ENCODE measurements at regions not wholly inside any gene's neighbourhood (a gene's known extent, or its start where the extent isn't known, plus 50 kb on each side); places are given as distances from the start of the nearest gene placed in this dataset.

GRCh38 chr13:44153496-44153895, 220.1 kb upstream of the SERP2 start:
- POLR2A ChIA-PET: no interaction called here
- TF ChIP-seq CTCF (IDR thresholded peaks at IDR 0.05; ENCODE audit: control extremely low read depth, extremely low read depth, low read depth, missing control alignments): no peak
- no peak for DNase-seq (ENCODE audit: extremely low spot score)
- CTCF ChIA-PET: interaction anchor here (1.0 to 1.2 kb wide), 2 partner anchors 10 to 34 kb away, joined by 3 read pairs; no protein-coding TSS in a partner anchor

GRCh38 chr13:44155422-44156293, 218.0 kb upstream of the SERP2 start:
- no peak for TF ChIP-seq CTCF (IDR thresholded peaks at IDR 0.05; ENCODE audit: control extremely low read depth, extremely low read depth, low read depth, missing control alignments)
- POLR2A ChIA-PET: no interaction called here
- no peak for DNase-seq (ENCODE audit: extremely low spot score)
- CTCF ChIA-PET: interaction anchor here (1.7 kb wide), 1 partner anchor 11 kb away, joined by 6 read pairs; no protein-coding TSS in a partner anchor

- no peak for TF ChIP-seq CTCF (IDR thresholded peaks at IDR 0.05; ENCODE audit: control extremely low read depth, extremely low read depth, low read depth, missing control alignments)
- ChIA-PET POLR2A (no interaction called here), CTCF (no interaction called here)
- DNase-seq (ENCODE audit: extremely low spot score): no peak
Measured at GRCh38 chr13:44156294-44156658, 217.3 kb upstream of the SERP2 start.

- ChIA-PET POLR2A (no interaction called here), CTCF (no interaction called here)
- DNase-seq (ENCODE audit: extremely low spot score): no peak
- TF ChIP-seq CTCF (IDR thresholded peaks at IDR 0.05; ENCODE audit: control extremely low read depth, extremely low read depth, low read depth, missing control alignments): no peak
Measured at GRCh38 chr13:44157606-44158005, 216.0 kb upstream of the SERP2 start.

GRCh38 chr13:44158098-44158521, 215.5 kb upstream of the SERP2 start:
- ChIA-PET CTCF (no interaction called here), POLR2A (no interaction called here)
- DNase-seq (ENCODE audit: extremely low spot score): no peak
- no peak for TF ChIP-seq CTCF (IDR thresholded peaks at IDR 0.05; ENCODE audit: control extremely low read depth, extremely low read depth, low read depth, missing control alignments)

- POLR2A ChIA-PET: no interaction called here
- DNase-seq (ENCODE audit: extremely low spot score): no peak
- CTCF ChIA-PET: no interaction called here
- no peak for TF ChIP-seq CTCF (IDR thresholded peaks at IDR 0.05; ENCODE audit: control extremely low read depth, extremely low read depth, low read depth, missing control alignments)
Measured at GRCh38 chr13:44158881-44159632, 214.6 kb upstream of the SERP2 start.

Measured in GM10248 (cell line).